ENCODE measurements at regions not wholly inside any gene's neighbourhood (a gene's known extent, or its start where the extent isn't known, plus 50 kb on each side); places are given as distances from the start of the nearest gene placed in this dataset.

- no peak for DNase-seq
Observed at GRCh38 chr7:142352543-142352942, 94.7 kb upstream of the PRSS58 start.

GRCh38 chr7:142351145-142351544 lies 93.3 kb upstream of the PRSS58 start:
- DNase-seq = no peak

- DNase-seq = no peak
Observed at GRCh38 chr7:142349670-142350405, 92.0 kb upstream of the PRSS58 start.

GRCh38 chr7:142348921-142349405 lies 91.1 kb upstream of the PRSS58 start:
- DNase-seq = no peak

- no peak for DNase-seq
Observed at GRCh38 chr7:142348100-142348499, 90.2 kb upstream of the PRSS58 start.

GRCh38 chr7:142347091-142347490 lies 89.2 kb upstream of the PRSS58 start:
- no peak for DNase-seq

GRCh38 chr7:142345811-142346210 lies 88.0 kb upstream of the PRSS58 start:
- DNase-seq = no peak

GRCh38 chr7:142338633-142339501 lies 81.0 kb upstream of the PRSS58 start:
- no peak for DNase-seq

- no peak for DNase-seq
Observed at GRCh38 chr7:142337054-142338001, 79.5 kb upstream of the PRSS58 start.

- DNase-seq = no peak
Observed at GRCh38 chr7:142334806-142335205, 76.9 kb upstream of the PRSS58 start.

- DNase-seq = no peak
Observed at GRCh38 chr7:142334236-142334635, 76.4 kb upstream of the PRSS58 start.

GRCh38 chr7:142332421-142332820 lies 74.6 kb upstream of the PRSS58 start:
- DNase-seq = no peak

- no peak for DNase-seq
Observed at GRCh38 chr7:142331941-142332340, 74.1 kb upstream of the PRSS58 start.

GRCh38 chr7:142329062-142329790 lies 71.4 kb upstream of the PRSS58 start:
- no peak for DNase-seq

- no peak for DNase-seq
Observed at GRCh38 chr7:142328551-142328950, 70.7 kb upstream of the PRSS58 start.

GRCh38 chr7:142327628-142328405 lies 70.0 kb upstream of the PRSS58 start:
- DNase-seq = no peak

- DNase-seq = no peak
Observed at GRCh38 chr7:142323706-142324105, 65.8 kb upstream of the PRSS58 start.

GRCh38 chr7:142321391-142321790 lies 63.5 kb upstream of the PRSS58 start:
- DNase-seq = no peak

GRCh38 chr7:142320883-142321282 lies 63.0 kb upstream of the PRSS58 start:
- no peak for DNase-seq

GRCh38 chr7:142319970-142320369 lies 62.1 kb upstream of the PRSS58 start:
- DNase-seq = no peak

- no peak for DNase-seq
Observed at GRCh38 chr7:142314281-142314680, 56.4 kb upstream of the PRSS58 start.

Measured in T1000 (cell line).